Pons (tissue), 1 donor: ENCODE measurements at regions not wholly inside any gene's neighbourhood (a gene's known extent, or its start where the extent isn't known, plus 50 kb on each side); places are given as distances from the start of the nearest gene placed in this dataset.
"Not testable (repeated sequence)": the region's sequence is repeated elsewhere in the genome, so short reads cannot be mapped to it uniquely, and the experiment has no call there.

ENCODE experiments used
- DNase-seq: peaks from one replicate; pipeline ENCODE4 v3.0.0-alpha.2; 2016; ENCODE audit warnings: low spot score

GRCh38 chr16:9141813-9142212 lies 50.4 kb downstream of the HAPSTR1 start:
- no peak for DNase-seq

GRCh38 chr16:9144106-9144505 lies 52.7 kb downstream of the HAPSTR1 start:
- DNase-seq, result no peak

GRCh38 chr16:9148374-9149015 lies 57.1 kb downstream of the HAPSTR1 start:
- DNase-seq, result no peak

GRCh38 chr16:9151074-9151473 lies 59.6 kb downstream of the HAPSTR1 start:
- no peak for DNase-seq

- DNase-seq, result no peak
Measured at GRCh38 chr16:9151597-9151996, 60.2 kb downstream of the HAPSTR1 start.

GRCh38 chr16:9152649-9153501 lies 61.4 kb downstream of the HAPSTR1 start:
- DNase-seq, result no peak

- DNase-seq, result no peak
Measured at GRCh38 chr16:9153502-9153864, 62.0 kb downstream of the HAPSTR1 start.

GRCh38 chr16:9154567-9155410 lies 63.3 kb downstream of the HAPSTR1 start:
- DNase-seq, result no peak

GRCh38 chr16:9155871-9156270 lies 64.4 kb downstream of the HAPSTR1 start:
- DNase-seq, result no peak

- peak; percentile 73 for DNase-seq
Measured at GRCh38 chr16:9159839-9160550, 68.6 kb downstream of the HAPSTR1 start.

- no peak for DNase-seq
Measured at GRCh38 chr16:9160551-9160911, 69.1 kb downstream of the HAPSTR1 start.

- DNase-seq, result no peak
Measured at GRCh38 chr16:9165681-9166080, 74.2 kb downstream of the HAPSTR1 start.

- not testable (repeated sequence) for DNase-seq
Measured at GRCh38 chr16:9166326-9166993, 75.0 kb downstream of the HAPSTR1 start.

- no peak for DNase-seq
Measured at GRCh38 chr16:9169094-9169493, 77.7 kb downstream of the HAPSTR1 start.

- no peak for DNase-seq
Measured at GRCh38 chr16:9170470-9170869, 79.0 kb downstream of the HAPSTR1 start.

GRCh38 chr16:9176547-9177418 lies 85.3 kb downstream of the HAPSTR1 start:
- peak; percentile 98 for DNase-seq

- DNase-seq, result no peak
Measured at GRCh38 chr16:9177861-9178260, 86.4 kb downstream of the HAPSTR1 start.

- DNase-seq, result no peak
Measured at GRCh38 chr16:9183682-9184353, 92.4 kb downstream of the HAPSTR1 start.

- DNase-seq, result no peak
Measured at GRCh38 chr16:9184354-9184690, 92.9 kb downstream of the HAPSTR1 start.

- no peak for DNase-seq
Measured at GRCh38 chr16:9185381-9185780, 93.9 kb downstream of the HAPSTR1 start.
